B cell (primary cell): ENCODE measurements at regions not wholly inside any gene's neighbourhood (a gene's known extent, or its start where the extent isn't known, plus 50 kb on each side); places are given as distances from the start of the nearest gene placed in this dataset.

ENCODE experiments used
- ATAC-seq: fragments of 200-7000 bp; cut with Tn5 transposase; one replicate; pipeline ENCODE4 v1.10.0; 2021; ENCODE audit warnings: low read depth, mild to moderate bottlenecking, moderate number of reproducible peaks, moderate library complexity
- CTCF ChIA-PET: fragments of 350-600 bp; sonication (Branson Sonifier 250); formaldehyde crosslinking; loops from one replicate; lab custom pipeline; 2021; ENCODE audit warnings: antibody characterized with exemption, inconsistent platforms; lab: Charles Lee
- POLR2A ChIA-PET: fragments of 350-600 bp; sonication (Branson Sonifier 250); formaldehyde crosslinking; loops from one replicate; lab custom pipeline; 2021; ENCODE audit warnings: antibody characterized with exemption; lab: Charles Lee
- DNase-seq: peaks from one replicate; pipeline ENCODE4 v3.0.0; 2013
- H2AFZ ChIP-seq: 2 replicates; pipeline ENCODE4 v1.6.1; 2012; ENCODE audit warnings: mild to moderate bottlenecking, low read depth, low read length; ENCODE audit not compliant: insufficient read depth, poor library complexity, severe bottlenecking
- H3K27ac ChIP-seq, 2 donors: 1 replicate in 1 of 2; 2 replicates in 1 of 2; pipeline ENCODE4 v1.5.1; 2012 to 2013; ENCODE audit warnings: low read length in 2 of 2, mild to moderate bottlenecking in 2 of 2, moderate library complexity in 1 of 2
- H3K27me3 ChIP-seq, 4 experiments: fragments of 200-600 bp in 1 of 4; sonication (generic) in 1 of 4; replicated peaks in 1 of 4; 1 replicate in 2 of 4; 2 replicates in 2 of 4; pipeline versions ENCODE4 v1.6.1 to v1.7.0; 2013 to 2016; ENCODE audit warnings: low read length in 3 of 4, mild to moderate bottlenecking in 2 of 4, mixed read lengths in 1 of 4, moderate library complexity in 1 of 4; ENCODE audit not compliant: insufficient read depth in 4 of 4, control insufficient read depth in 3 of 4; ENCODE audit errors: control extremely low read depth in 1 of 4
- H3K36me3 ChIP-seq, 2 experiments: replicated peaks in 1 of 2; 1 replicate in 1 of 2; 2 replicates in 1 of 2; pipeline versions ENCODE4 v1.6.1 to v1.7.1; 2013; ENCODE audit warnings: low read length in 1 of 2; ENCODE audit not compliant: insufficient read depth in 2 of 2, control insufficient read depth in 1 of 2; ENCODE audit errors: control extremely low read depth in 1 of 2, extremely low read depth in 1 of 2
- H3K4me1 ChIP-seq, 2 donors: fragments of 200-600 bp in 1 of 2; sonication (generic) in 1 of 2; 1 replicate in 1 of 2; 2 replicates in 1 of 2; pipeline versions ENCODE4 v1.5.1 to v1.6.1; 2013 to 2017; ENCODE audit warnings: low read length in 2 of 2; ENCODE audit not compliant: control insufficient read depth in 2 of 2, insufficient read depth in 2 of 2
- H3K4me2 ChIP-seq: replicated peaks from 2 replicates; pipeline ENCODE3; 2012; ENCODE audit warnings: mild to moderate bottlenecking, low read depth, low read length; ENCODE audit not compliant: poor library complexity, severe bottlenecking
- H3K4me3 ChIP-seq, 5 experiments: fragments of 200-600 bp in 1 of 5; sonication (generic) in 1 of 5; 1 replicate in 3 of 5; 2 replicates in 2 of 5; pipeline versions ENCODE4 v1.5.1 to v1.7.0; 2011 to 2016; ENCODE audit warnings: low read length in 4 of 5, mild to moderate bottlenecking in 4 of 5, low read depth in 2 of 5, control low read depth in 1 of 5, moderate library complexity in 1 of 5; ENCODE audit not compliant: insufficient read depth in 1 of 5; ENCODE audit errors: control extremely low read depth in 1 of 5, extremely low read depth in 1 of 5
- H3K79me2 ChIP-seq: fragments of 200-600 bp; sonication (generic); one replicate; pipeline ENCODE4 v1.6.0; 2016; ENCODE audit warnings: low read length; ENCODE audit not compliant: control insufficient read depth, insufficient read depth
- H3K9ac ChIP-seq: fragments of 200-600 bp; sonication (generic); 2 replicates; pipeline ENCODE4 v1.6.1; 2017; ENCODE audit warnings: mild to moderate bottlenecking, low read length, moderate library complexity
- H3K9me3 ChIP-seq, 3 donors: one replicate each; pipeline versions ENCODE4 v1.6.1 to v1.7.1; 2013; ENCODE audit warnings: low read length in 2 of 3; ENCODE audit not compliant: control insufficient read depth in 2 of 3, insufficient read depth in 1 of 3; ENCODE audit errors: control extremely low read depth in 1 of 3
- H4K20me1 ChIP-seq: 2 replicates; pipeline ENCODE4 v1.6.0; 2012; ENCODE audit warnings: mild to moderate bottlenecking, low read length; ENCODE audit not compliant: insufficient read depth, control insufficient read depth, poor library complexity, severe bottlenecking
- H3K27ac Mint-ChIP-seq: one replicate; pipeline ENCODE4 v1.8.0; 2021; ENCODE audit warnings: mixed read lengths
- H3K27me3 Mint-ChIP-seq: one replicate; pipeline ENCODE4 v1.8.0; 2021; ENCODE audit warnings: mixed read lengths
- H3K4me1 Mint-ChIP-seq: one replicate; pipeline ENCODE4 v1.8.0; 2021; ENCODE audit warnings: mixed read lengths
- H3K4me3 Mint-ChIP-seq: one replicate; pipeline ENCODE4 v1.8.0; 2021; ENCODE audit warnings: mixed read lengths
- H3K9me3 Mint-ChIP-seq: one replicate; pipeline ENCODE4 v1.8.0; 2022; ENCODE audit warnings: mixed read lengths; ENCODE audit not compliant: insufficient read depth
- CTCF ChIP-seq: fragments of 200-600 bp; IDR thresholded peaks from one replicate; pipeline ENCODE4 v1.8.0; 2022; ENCODE audit warnings: antibody characterized with exemption, mild to moderate bottlenecking
- EZH2 ChIP-seq: IDR thresholded peaks from 2 replicates; pipeline ENCODE4 v1.6.1; 2012; ENCODE audit warnings: borderline replicate concordance, low read depth, mild to moderate bottlenecking, moderate library complexity, low read length; ENCODE audit not compliant: insufficient read depth, poor library complexity, severe bottlenecking
- WGBS: methylation state at CpG from one replicate; pipeline ENCODE4 v1.1.5; 2013; ENCODE audit warnings: missing lambda C conversion rate; ENCODE audit not compliant: insufficient coverage; 5-methylcytosine and 5-hydroxymethylcytosine counted together
- intact Hi-C: fragments of 100-400 bp; cut with micrococcal nuclease; formaldehyde crosslinking; loops from one replicate; pipeline ENCODE4 v1.10.0; 2022

GRCh38 chr1:218521414-218522169 lies 176.5 kb downstream of the TGFB2 start:
- Histone ChIP-seq H4K20me1 (no peaks in the 10 kb centered on the region), H2AFZ (no peak overlapping the region), H3K79me2 (no peaks in the 10 kb centered on the region), H3K4me1 (peaks cover 0 to 2% of the 10 kb centered on the region in 2 donors), H3K4me2 (no peak overlapping the region), H3K27ac (no peak overlapping the region), H3K9ac (no peak overlapping the region), H3K27me3 (peaks cover 0 to 9% (median 0%) of the 10 kb centered on the region in 4 experiments), H3K9me3 (no peaks in the 10 kb centered on the region), H3K4me3 (no peak overlapping the region), H3K36me3 (no peaks in the 10 kb centered on the region)
- H3K4me3 Mint-ChIP-seq, result no peak overlapping the region
- TF ChIP-seq CTCF (peak; percentile 78), EZH2 (no peak)
- DNase-seq (peak; percentile 61), ATAC-seq (no peak)
- H3K27ac Mint-ChIP-seq, result no peak overlapping the region
- ChIA-PET POLR2A (no interaction called here), CTCF (interaction anchor here (1.0 to 6.1 kb wide), 8 partner anchors 8 to 215 kb away, joined by 3 to 42 read pairs (median 4); partner anchors contain the start of gene TGFB2)
- intact Hi-C loops, result loop anchor here (1.0 kb wide), 2 partner anchors 182 to 191 kb away; no protein-coding TSS in a partner anchor
- no peaks in the 10 kb centered on the region for H3K4me1 Mint-ChIP-seq
- WGBS, result 93% methylated on average over 4 of the region's 7 CpGs
- peaks cover 19% of the 10 kb centered on the region for H3K27me3 Mint-ChIP-seq
- H3K9me3 Mint-ChIP-seq, result no peaks in the 10 kb centered on the region

GRCh38 chr1:218524526-218524925 lies 179.4 kb downstream of the TGFB2 start:
- H3K79me2 ChIP-seq, result no peaks in the 10 kb centered on the region
- TF ChIP-seq EZH2, result no peak
- TF ChIP-seq CTCF, result no peak
- H3K9me3 ChIP-seq, result no peaks in the 10 kb centered on the region
- H4K20me1 ChIP-seq, result no peaks in the 10 kb centered on the region
- H3K27me3 ChIP-seq, result peaks cover 0 to 9% (median 0%) of the 10 kb centered on the region in 4 experiments
- H2AFZ ChIP-seq, result no peak overlapping the region
- Mint-ChIP-seq H3K9me3 (no peaks in the 10 kb centered on the region), H3K27me3 (peaks cover 22% of the 10 kb centered on the region), H3K4me3 (no peak overlapping the region), H3K4me1 (no peaks in the 10 kb centered on the region), H3K27ac (no peak overlapping the region)
- H3K9ac ChIP-seq, result no peak overlapping the region
- 72% methylated on average over 3 of the region's 4 CpGs for WGBS
- no peaks in the 10 kb centered on the region for H3K36me3 ChIP-seq
- ChIA-PET CTCF (interaction anchor here (1.6 to 6.1 kb wide), 2 partner anchors 186 to 196 kb away, joined by 7 to 42 read pairs; no protein-coding TSS in a partner anchor), POLR2A (no interaction called here)
- H3K27ac ChIP-seq, result no peak overlapping the region
- intact Hi-C loops, result no loop called here
- H3K4me3 ChIP-seq, result no peak overlapping the region
- H3K4me1 ChIP-seq, result peaks cover 0 to 2% of the 10 kb centered on the region in 2 donors
- ATAC-seq (no peak), DNase-seq (no peak)
- no peak overlapping the region for H3K4me2 ChIP-seq
